GM23338 (cell line): ENCODE measurements at regions not wholly inside any gene's neighbourhood (a gene's known extent, or its start where the extent isn't known, plus 50 kb on each side); places are given as distances from the start of the nearest gene placed in this dataset.

Source experiments
- ATAC-seq: fragments of 200-7000 bp; cut with Tn5 transposase; 3 replicates; pipeline ENCODE4 v1.9.1; 2020
- DNase-seq: peaks from one replicate; pipeline ENCODE4 v3.0.0-alpha.2; 2015; ENCODE audit warnings: low spot score
- H2AFZ ChIP-seq: fragments of 200-600 bp; sonication (generic); 2 replicates; pipeline ENCODE4 v1.8.0; 2016; ENCODE audit warnings: antibody characterized with exemption, mild to moderate bottlenecking, moderate library complexity
- H3F3A ChIP-seq: fragments of 200-600 bp; sonication (generic); replicated peaks from 2 replicates; pipeline ENCODE4 v1.8.0; 2017; ENCODE audit warnings: antibody characterized with exemption, mixed run types, low read depth
- H3K27ac ChIP-seq: fragments of 200-600 bp; sonication (generic); 2 replicates; pipeline ENCODE4 v1.6.1; 2016; ENCODE audit warnings: low read depth
- H3K27me3 ChIP-seq: fragments of 200-600 bp; sonication (generic); 2 replicates; pipeline ENCODE4 v1.8.0; 2016; ENCODE audit warnings: mild to moderate bottlenecking, mixed run types, moderate library complexity; ENCODE audit not compliant: insufficient read depth
- H3K36me3 ChIP-seq: fragments of 200-600 bp; sonication (generic); 2 replicates; pipeline ENCODE4 v1.8.0; 2016; ENCODE audit warnings: mild to moderate bottlenecking; ENCODE audit not compliant: insufficient read depth
- H3K4me1 ChIP-seq: fragments of 200-600 bp; sonication (generic); 2 replicates; pipeline ENCODE4 v1.8.0; 2016; ENCODE audit warnings: mild to moderate bottlenecking, moderate library complexity; ENCODE audit not compliant: insufficient read depth
- H3K4me2 ChIP-seq: fragments of 200-600 bp; sonication (generic); 2 replicates; pipeline ENCODE4 v1.7.1; 2017; ENCODE audit warnings: mixed run types
- H3K4me3 ChIP-seq: fragments of 200-600 bp; sonication (generic); 2 replicates; pipeline ENCODE4 v1.6.1; 2016; ENCODE audit warnings: mixed run types
- H3K79me2 ChIP-seq: fragments of 200-600 bp; sonication (generic); replicated peaks from 2 replicates; pipeline ENCODE4 v1.8.0; 2017; ENCODE audit warnings: mild to moderate bottlenecking; ENCODE audit not compliant: insufficient read depth
- H3K9me2 ChIP-seq: fragments of 200-600 bp; sonication (generic); 2 replicates; pipeline ENCODE4 v1.8.0; 2017; ENCODE audit not compliant: insufficient read depth
- H4K20me1 ChIP-seq: fragments of 200-600 bp; sonication (generic); replicated peaks from 2 replicates; pipeline ENCODE4 v1.8.0; 2017; ENCODE audit warnings: mild to moderate bottlenecking; ENCODE audit not compliant: insufficient read depth
- H3K27ac Mint-ChIP-seq: 2 replicates; pipeline ENCODE4 v1.8.0; 2020; ENCODE audit warnings: inconsistent platforms, mild to moderate bottlenecking, moderate library complexity, mixed read lengths
- H3K27me3 Mint-ChIP-seq: 3 replicates; pipeline ENCODE4 v1.8.0; 2022; ENCODE audit warnings: low read depth, mild to moderate bottlenecking, moderate library complexity, mixed read lengths, inconsistent platforms; ENCODE audit not compliant: insufficient read depth, poor library complexity
- H3K36me3 Mint-ChIP-seq: 3 replicates; pipeline ENCODE4 v1.8.0; 2021; ENCODE audit warnings: low read depth, mild to moderate bottlenecking, inconsistent platforms, moderate library complexity, mixed read lengths
- H3K4me1 Mint-ChIP-seq: 3 replicates; pipeline ENCODE4 v1.8.0; 2020; ENCODE audit warnings: mild to moderate bottlenecking, inconsistent platforms, mixed read lengths
- H3K4me3 Mint-ChIP-seq: 3 replicates; pipeline ENCODE4 v1.8.0; 2021; ENCODE audit warnings: moderate library complexity, mild to moderate bottlenecking, inconsistent platforms, mixed read lengths
- H3K9me3 Mint-ChIP-seq: 3 replicates; pipeline ENCODE4 v1.8.0; 2020; ENCODE audit warnings: moderate library complexity, mild to moderate bottlenecking, inconsistent platforms, mixed read lengths
- CREB1 ChIP-seq: fragments of 250-450 bp; sonication (Bioruptor Pico); IDR thresholded peaks from 2 replicates; pipeline ENCODE4 v1.5.0; 2020; ENCODE audit warnings: low read depth, mild to moderate bottlenecking, moderate library complexity
- EZH2 ChIP-seq: fragments of 200-600 bp; sonication (generic); IDR thresholded peaks from one replicate; pipeline ENCODE4 v1.8.0; 2017; ENCODE audit warnings: antibody characterized with exemption, mild to moderate bottlenecking, low read depth; ENCODE audit not compliant: unreplicated experiment
- EZH2phosphoT487 ChIP-seq: fragments of 200-600 bp; sonication (generic); IDR thresholded peaks from one replicate; pipeline ENCODE4 v1.8.1; 2018; ENCODE audit warnings: antibody characterized with exemption; ENCODE audit not compliant: unreplicated experiment
- JUNB ChIP-seq: IDR thresholded peaks from one replicate; pipeline ENCODE4 v1.6.1; 2016; ENCODE audit warnings: antibody characterized with exemption; ENCODE audit not compliant: unreplicated experiment
- NANOG ChIP-seq: IDR thresholded peaks from 2 replicates; pipeline ENCODE4 v1.6.1; 2016; ENCODE audit warnings: antibody characterized with exemption, borderline replicate concordance
- POLR2AphosphoS5 ChIP-seq: IDR thresholded peaks from 2 replicates; pipeline ENCODE4 v1.6.1; 2016; ENCODE audit warnings: antibody characterized with exemption, low read depth
- STAT1 ChIP-seq: IDR thresholded peaks from one replicate; pipeline ENCODE4 v1.6.1; 2016; ENCODE audit warnings: antibody characterized with exemption; ENCODE audit not compliant: unreplicated experiment
- ZNF114 ChIP-seq: fragments of 250-450 bp; sonication (Bioruptor Pico); IDR thresholded peaks from 2 replicates; pipeline ENCODE4 v1.5.0; 2020; ENCODE audit warnings: mild to moderate bottlenecking, moderate library complexity
- ZNF331 ChIP-seq: fragments of 250-450 bp; sonication (Bioruptor Pico); IDR thresholded peaks from 2 replicates; pipeline ENCODE4 v1.5.0; 2020; ENCODE audit warnings: low read depth, mild to moderate bottlenecking, moderate library complexity
- TF ChIP-seq, protein P1 (sequence below), 2 experiments: fragments of 200-600 bp in 1 of 2; sonication (generic) in 1 of 2; conservative IDR thresholded peaks; 2 replicates each; pipeline versions ENCODE4 v1.5.1 to v1.6.1; 2016 to 2017; ENCODE audit warnings: antibody characterized with exemption in 2 of 2, low read depth in 2 of 2, mild to moderate bottlenecking in 2 of 2, moderate library complexity in 1 of 2
- TF ChIP-seq, protein P2 (sequence below): fragments of 250-450 bp; sonication (Bioruptor Pico); IDR thresholded peaks from 2 replicates; pipeline ENCODE4 v1.5.0; 2020; ENCODE audit warnings: mild to moderate bottlenecking, moderate library complexity

DNA sequence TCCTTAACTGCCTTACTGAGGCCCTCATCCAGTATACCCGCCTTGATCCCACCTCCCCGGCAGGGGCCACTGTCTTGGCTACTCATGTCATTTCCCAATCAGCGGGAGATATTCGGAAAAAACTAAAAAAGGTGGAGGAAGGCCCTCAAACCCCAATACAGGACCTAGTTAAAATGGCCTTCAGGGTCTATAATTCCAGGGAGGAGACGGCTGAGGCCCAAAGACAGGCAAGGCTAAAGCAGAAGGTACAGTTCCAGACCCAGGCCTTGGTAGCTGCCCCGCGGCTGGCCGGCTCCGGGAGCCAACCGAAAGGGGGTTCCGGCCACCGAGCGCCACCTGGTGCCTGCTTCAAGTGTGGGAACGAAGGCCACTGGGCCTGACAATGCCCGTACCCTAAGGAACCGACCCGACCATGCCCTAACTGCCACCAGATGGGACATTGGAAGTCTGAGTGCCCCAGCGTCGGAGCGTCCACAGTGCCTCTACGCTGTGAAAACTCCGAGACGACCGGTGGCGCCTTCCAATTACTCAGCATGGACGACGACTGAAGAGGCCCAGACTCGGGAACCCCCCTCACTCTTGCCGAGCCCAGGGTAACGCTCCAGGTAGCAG is 959.6 kb downstream of the RPA4 start:
- no peak overlapping the region for H3K4me2 ChIP-seq
- H3F3A ChIP-seq, result no peaks in the 10 kb centered on the region
- H3K27me3 Mint-ChIP-seq, result peaks cover 11% of the 10 kb centered on the region
- H3K27me3 ChIP-seq, result no peaks in the 10 kb centered on the region
- TF ChIP-seq, protein P1, sequence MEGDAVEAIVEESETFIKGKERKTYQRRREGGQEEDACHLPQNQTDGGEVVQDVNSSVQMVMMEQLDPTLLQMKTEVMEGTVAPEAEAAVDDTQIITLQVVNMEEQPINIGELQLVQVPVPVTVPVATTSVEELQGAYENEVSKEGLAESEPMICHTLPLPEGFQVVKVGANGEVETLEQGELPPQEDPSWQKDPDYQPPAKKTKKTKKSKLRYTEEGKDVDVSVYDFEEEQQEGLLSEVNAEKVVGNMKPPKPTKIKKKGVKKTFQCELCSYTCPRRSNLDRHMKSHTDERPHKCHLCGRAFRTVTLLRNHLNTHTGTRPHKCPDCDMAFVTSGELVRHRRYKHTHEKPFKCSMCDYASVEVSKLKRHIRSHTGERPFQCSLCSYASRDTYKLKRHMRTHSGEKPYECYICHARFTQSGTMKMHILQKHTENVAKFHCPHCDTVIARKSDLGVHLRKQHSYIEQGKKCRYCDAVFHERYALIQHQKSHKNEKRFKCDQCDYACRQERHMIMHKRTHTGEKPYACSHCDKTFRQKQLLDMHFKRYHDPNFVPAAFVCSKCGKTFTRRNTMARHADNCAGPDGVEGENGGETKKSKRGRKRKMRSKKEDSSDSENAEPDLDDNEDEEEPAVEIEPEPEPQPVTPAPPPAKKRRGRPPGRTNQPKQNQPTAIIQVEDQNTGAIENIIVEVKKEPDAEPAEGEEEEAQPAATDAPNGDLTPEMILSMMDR (conservative IDR thresholded peaks at IDR 0.05; ENCODE audit: low read depth in 2 of 2), result peak in 1 of 2 experiments; percentile 42; a peak in 2 of 4 replicates
- TF ChIP-seq ZNF331 (CRISPR knock-in tag), result no peak
- no peak overlapping the region for H3K27ac ChIP-seq
- H3K4me1 Mint-ChIP-seq, result no peaks in the 10 kb centered on the region
- no peaks in the 10 kb centered on the region for H3K36me3 ChIP-seq
- no peak overlapping the region for H2AFZ ChIP-seq
- H4K20me1 ChIP-seq, result no peaks in the 10 kb centered on the region
- no peaks in the 10 kb centered on the region for H3K4me1 ChIP-seq
- H3K4me3 ChIP-seq, result no peak overlapping the region
- no peaks in the 10 kb centered on the region for H3K79me2 ChIP-seq
- DNase-seq (no peak), ATAC-seq (no peak)
- H3K9me3 Mint-ChIP-seq, result peaks cover 49% of the 10 kb centered on the region
- H3K4me3 Mint-ChIP-seq, result no peak overlapping the region
- H3K9me2 ChIP-seq, result no peaks in the 10 kb centered on the region
- no peak overlapping the region for H3K27ac Mint-ChIP-seq
- peaks cover 42% of the 10 kb centered on the region for H3K36me3 Mint-ChIP-seq

DNA sequence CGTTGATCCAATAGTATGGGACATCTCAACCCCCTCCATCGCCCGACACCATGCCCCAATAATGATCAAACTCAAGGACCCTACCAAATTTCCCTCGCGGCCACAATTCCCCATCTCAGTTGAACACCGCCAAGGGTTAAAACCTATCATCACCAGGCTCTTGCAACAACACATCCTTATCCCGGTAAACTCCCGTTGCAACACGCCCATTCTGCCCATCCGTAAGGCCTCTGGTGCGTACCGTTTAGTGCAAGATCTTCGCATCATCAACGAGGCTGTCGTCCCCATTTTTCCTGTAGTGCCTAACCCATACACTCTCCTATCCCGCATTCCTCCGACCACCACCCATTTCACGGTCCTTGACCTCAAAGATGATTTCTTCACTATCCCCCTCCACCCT is 960.5 kb downstream of the RPA4 start:
- H3K79me2 ChIP-seq, result no peaks in the 10 kb centered on the region
- H3K4me3 ChIP-seq, result no peak overlapping the region
- no peaks in the 10 kb centered on the region for H3K4me1 Mint-ChIP-seq
- no peak overlapping the region for H3K4me2 ChIP-seq
- H3K9me3 Mint-ChIP-seq, result peaks cover 57% of the 10 kb centered on the region
- no peak for ATAC-seq
- H3F3A ChIP-seq, result no peaks in the 10 kb centered on the region
- no peaks in the 10 kb centered on the region for H3K9me2 ChIP-seq
- peaks cover 11% of the 10 kb centered on the region for H3K27me3 Mint-ChIP-seq
- H4K20me1 ChIP-seq, result no peaks in the 10 kb centered on the region
- no peaks in the 10 kb centered on the region for H3K27me3 ChIP-seq
- no peak overlapping the region for H3K27ac ChIP-seq
- no peaks in the 10 kb centered on the region for H3K36me3 ChIP-seq
- H2AFZ ChIP-seq, result no peak overlapping the region
- no peak for DNase-seq
- H3K36me3 Mint-ChIP-seq, result peaks cover 50% of the 10 kb centered on the region
- no peaks in the 10 kb centered on the region for H3K4me1 ChIP-seq
- H3K27ac Mint-ChIP-seq, result no peak overlapping the region
- H3K4me3 Mint-ChIP-seq, result no peak overlapping the region
- TF ChIP-seq EZH2, result no peak
- no peak for TF ChIP-seq POLR2AphosphoS5
- no peak for TF ChIP-seq NANOG
- TF ChIP-seq ZNF114 (CRISPR knock-in tag), result no peak
- no peak for TF ChIP-seq ZNF331 (CRISPR knock-in tag)
- TF ChIP-seq CREB1, result no peak
- TF ChIP-seq EZH2phosphoT487, result no peak
- TF ChIP-seq, protein P2, sequence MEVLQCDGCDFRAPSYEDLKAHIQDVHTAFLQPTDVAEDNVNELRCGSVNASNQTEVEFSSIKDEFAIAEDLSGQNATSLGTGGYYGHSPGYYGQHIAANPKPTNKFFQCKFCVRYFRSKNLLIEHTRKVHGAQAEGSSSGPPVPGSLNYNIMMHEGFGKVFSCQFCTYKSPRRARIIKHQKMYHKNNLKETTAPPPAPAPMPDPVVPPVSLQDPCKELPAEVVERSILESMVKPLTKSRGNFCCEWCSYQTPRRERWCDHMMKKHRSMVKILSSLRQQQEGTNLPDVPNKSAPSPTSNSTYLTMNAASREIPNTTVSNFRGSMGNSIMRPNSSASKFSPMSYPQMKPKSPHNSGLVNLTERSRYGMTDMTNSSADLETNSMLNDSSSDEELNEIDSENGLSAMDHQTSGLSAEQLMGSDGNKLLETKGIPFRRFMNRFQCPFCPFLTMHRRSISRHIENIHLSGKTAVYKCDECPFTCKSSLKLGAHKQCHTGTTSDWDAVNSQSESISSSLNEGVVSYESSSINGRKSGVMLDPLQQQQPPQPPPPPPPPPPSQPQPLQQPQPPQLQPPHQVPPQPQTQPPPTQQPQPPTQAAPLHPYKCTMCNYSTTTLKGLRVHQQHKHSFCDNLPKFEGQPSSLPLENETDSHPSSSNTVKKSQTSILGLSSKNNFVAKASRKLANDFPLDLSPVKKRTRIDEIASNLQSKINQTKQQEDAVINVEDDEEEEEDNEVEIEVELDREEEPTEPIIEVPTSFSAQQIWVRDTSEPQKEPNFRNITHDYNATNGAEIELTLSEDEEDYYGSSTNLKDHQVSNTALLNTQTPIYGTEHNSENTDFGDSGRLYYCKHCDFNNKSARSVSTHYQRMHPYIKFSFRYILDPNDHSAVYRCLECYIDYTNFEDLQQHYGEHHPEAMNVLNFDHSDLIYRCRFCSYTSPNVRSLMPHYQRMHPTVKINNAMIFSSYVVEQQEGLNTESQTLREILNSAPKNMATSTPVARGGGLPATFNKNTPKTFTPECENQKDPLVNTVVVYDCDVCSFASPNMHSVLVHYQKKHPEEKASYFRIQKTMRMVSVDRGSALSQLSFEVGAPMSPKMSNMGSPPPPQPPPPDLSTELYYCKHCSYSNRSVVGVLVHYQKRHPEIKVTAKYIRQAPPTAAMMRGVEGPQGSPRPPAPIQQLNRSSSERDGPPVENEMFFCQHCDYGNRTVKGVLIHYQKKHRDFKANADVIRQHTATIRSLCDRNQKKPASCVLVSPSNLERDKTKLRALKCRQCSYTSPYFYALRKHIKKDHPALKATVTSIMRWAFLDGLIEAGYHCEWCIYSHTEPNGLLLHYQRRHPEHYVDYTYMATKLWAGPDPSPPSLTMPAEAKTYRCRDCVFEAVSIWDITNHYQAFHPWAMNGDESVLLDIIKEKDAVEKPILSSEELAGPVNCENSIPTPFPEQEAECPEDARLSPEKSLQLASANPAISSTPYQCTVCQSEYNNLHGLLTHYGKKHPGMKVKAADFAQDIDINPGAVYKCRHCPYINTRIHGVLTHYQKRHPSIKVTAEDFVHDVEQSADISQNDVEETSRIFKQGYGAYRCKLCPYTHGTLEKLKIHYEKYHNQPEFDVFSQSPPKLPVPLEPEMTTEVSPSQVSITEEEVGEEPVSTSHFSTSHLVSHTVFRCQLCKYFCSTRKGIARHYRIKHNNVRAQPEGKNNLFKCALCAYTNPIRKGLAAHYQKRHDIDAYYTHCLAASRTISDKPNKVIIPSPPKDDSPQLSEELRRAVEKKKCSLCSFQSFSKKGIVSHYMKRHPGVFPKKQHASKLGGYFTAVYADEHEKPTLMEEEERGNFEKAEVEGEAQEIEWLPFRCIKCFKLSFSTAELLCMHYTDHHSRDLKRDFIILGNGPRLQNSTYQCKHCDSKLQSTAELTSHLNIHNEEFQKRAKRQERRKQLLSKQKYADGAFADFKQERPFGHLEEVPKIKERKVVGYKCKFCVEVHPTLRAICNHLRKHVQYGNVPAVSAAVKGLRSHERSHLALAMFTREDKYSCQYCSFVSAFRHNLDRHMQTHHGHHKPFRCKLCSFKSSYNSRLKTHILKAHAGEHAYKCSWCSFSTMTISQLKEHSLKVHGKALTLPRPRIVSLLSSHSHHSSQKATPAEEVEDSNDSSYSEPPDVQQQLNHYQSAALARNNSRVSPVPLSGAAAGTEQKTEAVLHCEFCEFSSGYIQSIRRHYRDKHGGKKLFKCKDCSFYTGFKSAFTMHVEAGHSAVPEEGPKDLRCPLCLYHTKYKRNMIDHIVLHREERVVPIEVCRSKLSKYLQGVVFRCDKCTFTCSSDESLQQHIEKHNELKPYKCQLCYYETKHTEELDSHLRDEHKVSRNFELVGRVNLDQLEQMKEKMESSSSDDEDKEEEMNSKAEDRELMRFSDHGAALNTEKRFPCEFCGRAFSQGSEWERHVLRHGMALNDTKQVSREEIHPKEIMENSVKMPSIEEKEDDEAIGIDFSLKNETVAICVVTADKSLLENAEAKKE (CRISPR knock-in tag), result no peak
- TF ChIP-seq JUNB, result no peak
- TF ChIP-seq STAT1, result no peak
- TF ChIP-seq, protein P1 (conservative IDR thresholded peaks at IDR 0.05; ENCODE audit: low read depth in 2 of 2), result no peak
